Heart left ventricle (tissue), 13 donors: ENCODE measurements at regions not wholly inside any gene's neighbourhood (a gene's known extent, or its start where the extent isn't known, plus 50 kb on each side); places are given as distances from the start of the nearest gene placed in this dataset.

Experiments used
- POLR2A ChIP-seq, 2 donors: fragments of 450-650 bp; IDR thresholded peaks; one replicate each; pipeline ENCODE4 v1.6.1; 2017; ENCODE audit warnings: antibody characterized with exemption in 2 of 2, mild to moderate bottlenecking in 2 of 2, moderate library complexity in 2 of 2
- TF ChIP-seq, protein P1 (sequence below), 12 donors: fragments of 200-600 bp; sonication (generic) in 4 of 12; IDR thresholded peaks; one replicate each; pipeline versions ENCODE4 v1.5.0 to v1.8.0; 2018 to 2022; ENCODE audit warnings: antibody characterized with exemption in 12 of 12, mild to moderate bottlenecking in 5 of 12
- donor health status: ischemic (EF 13 %, LVEDD 7.1; RV severe dilation, severe dysfunction).
- donor health status: DM: no; HTN: yes; CAD: no.
- donor health status: DM: no; HTN: no; CAD: no.
- donor health status: ischemic (EF 25% LVEDD 6.9; RV normal size, moderate dysfunction).
- donor health status: ischemic (EF 25% LVEDD 5.7; RV mildly dilated, moderate dysfunction).
- donor health status: ischemic (EF 35%, LVEDD 5.7; RV mildly dilated, moderate dysfunction).
- donor health status: nonischemic (EF 11% LVEDD 7.7; RV severe dilation, severe dysfunction).
- donor health status: DM: yes; HTN: yes; CAD: no.
- donor health status: PGD.
- donor health status: ischemic (EF 29% LVEDD 5.4; RV normal size, mild dysfunction).
- donor health status: nonischemic (EF 23%, LVEDD 6.1; RV moderate dilation, normal function).

DNA sequence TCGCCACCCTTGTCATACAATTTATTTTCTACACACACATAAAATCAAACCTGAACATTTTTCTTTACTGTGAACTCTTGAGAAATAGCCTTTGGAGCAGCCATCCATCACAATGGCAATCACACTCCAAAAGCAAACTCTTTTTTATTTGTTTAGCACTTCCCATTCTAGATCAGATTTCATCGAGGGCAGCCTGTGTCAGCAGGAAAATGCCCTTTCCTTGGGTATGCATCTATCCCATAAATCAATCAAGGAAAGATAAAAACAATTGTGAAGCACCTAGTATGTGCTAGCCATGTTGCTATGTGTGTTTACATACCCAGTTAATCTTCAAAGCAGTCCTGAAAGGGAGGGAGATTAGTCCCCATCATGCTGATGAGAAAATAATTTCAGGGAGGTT lies 484.1 kb upstream of the USP24 start:
- TF ChIP-seq, protein P1, sequence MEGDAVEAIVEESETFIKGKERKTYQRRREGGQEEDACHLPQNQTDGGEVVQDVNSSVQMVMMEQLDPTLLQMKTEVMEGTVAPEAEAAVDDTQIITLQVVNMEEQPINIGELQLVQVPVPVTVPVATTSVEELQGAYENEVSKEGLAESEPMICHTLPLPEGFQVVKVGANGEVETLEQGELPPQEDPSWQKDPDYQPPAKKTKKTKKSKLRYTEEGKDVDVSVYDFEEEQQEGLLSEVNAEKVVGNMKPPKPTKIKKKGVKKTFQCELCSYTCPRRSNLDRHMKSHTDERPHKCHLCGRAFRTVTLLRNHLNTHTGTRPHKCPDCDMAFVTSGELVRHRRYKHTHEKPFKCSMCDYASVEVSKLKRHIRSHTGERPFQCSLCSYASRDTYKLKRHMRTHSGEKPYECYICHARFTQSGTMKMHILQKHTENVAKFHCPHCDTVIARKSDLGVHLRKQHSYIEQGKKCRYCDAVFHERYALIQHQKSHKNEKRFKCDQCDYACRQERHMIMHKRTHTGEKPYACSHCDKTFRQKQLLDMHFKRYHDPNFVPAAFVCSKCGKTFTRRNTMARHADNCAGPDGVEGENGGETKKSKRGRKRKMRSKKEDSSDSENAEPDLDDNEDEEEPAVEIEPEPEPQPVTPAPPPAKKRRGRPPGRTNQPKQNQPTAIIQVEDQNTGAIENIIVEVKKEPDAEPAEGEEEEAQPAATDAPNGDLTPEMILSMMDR (IDR thresholded peaks at IDR 0.05) = no peak
- TF ChIP-seq POLR2A (IDR thresholded peaks at IDR 0.05) = no peak
